HepG2 (cell line): ENCODE measurements at regions not wholly inside any gene's neighbourhood (a gene's known extent, or its start where the extent isn't known, plus 50 kb on each side); places are given as distances from the start of the nearest gene placed in this dataset.

ENCODE experiments used
- CBX5 ChIP-seq: sonication (generic); formaldehyde crosslinking; IDR thresholded peaks from 2 replicates; pipeline ENCODE4 v1.4.0; 2020; ENCODE audit warnings: missing genetic modification reagents, borderline replicate concordance
- CTCF ChIP-seq: sonication (generic); formaldehyde crosslinking; IDR thresholded peaks from 2 replicates; pipeline ENCODE4 v1.5.0; 2020; ENCODE audit warnings: mild to moderate bottlenecking, missing genetic modification reagents, moderate library complexity
- FOXA1 ChIP-seq, 2 experiments: fragments of 450-650 bp in 1 of 2; sonication (generic) in 1 of 2; formaldehyde crosslinking in 1 of 2; IDR thresholded peaks; 2 replicates each; pipeline versions ENCODE4 v1.4.0 to v1.6.1; 2016 to 2020; ENCODE audit warnings: missing genetic modification reagents in 1 of 2
- FOXM1 ChIP-seq: sonication (generic); formaldehyde crosslinking; IDR thresholded peaks from 2 replicates; pipeline ENCODE4 v1.5.0; 2020; ENCODE audit warnings: missing genetic modification reagents
- GATAD2A ChIP-seq: IDR thresholded peaks from 2 replicates; pipeline ENCODE4 v1.6.1; 2016
- NBN ChIP-seq: fragments of 450-650 bp; conservative IDR thresholded peaks from 2 replicates; pipeline ENCODE4 v1.6.1; 2017
- POLR2A ChIP-seq, 2 experiments: IDR thresholded peaks; 2 replicates each; pipeline ENCODE4 v1.6.1; 2011; ENCODE audit warnings: low read depth in 2 of 2, low read length in 2 of 2, mild to moderate bottlenecking in 1 of 2, moderate library complexity in 1 of 2; ENCODE audit not compliant: insufficient read depth in 1 of 2
- TFAP4 ChIP-seq: sonication (generic); IDR thresholded peaks from 2 replicates; pipeline ENCODE4 v1.6.1; 2016; ENCODE audit warnings: low read depth, borderline replicate concordance
- XRCC5 ChIP-seq: fragments of 200-400 bp; formaldehyde crosslinking; optimal IDR thresholded peaks from 2 replicates; pipeline ENCODE3; 2017; ENCODE audit warnings: mild to moderate bottlenecking, low read length

- no peak for TF ChIP-seq GATAD2A (CRISPR knock-in tag)
- TF ChIP-seq POLR2A (IDR thresholded peaks at IDR 0.05; ENCODE audit: insufficient read depth in 1 of 2, low read depth in 2 of 2, low read length in 2 of 2) = no peak
- no peak for TF ChIP-seq CTCF (CRISPR knock-in tag)
- TF ChIP-seq TFAP4 = no peak
- no peak for TF ChIP-seq FOXA1 (IDR thresholded peaks at IDR 0.05)
- TF ChIP-seq FOXA1 (CRISPR knock-in tag; IDR thresholded peaks at IDR 0.05) = no peak
- TF ChIP-seq FOXM1 (CRISPR knock-in tag) = no peak
- no peak for TF ChIP-seq NBN
- TF ChIP-seq XRCC5 = no peak
- no peak for TF ChIP-seq CBX5 (CRISPR knock-in tag)
These were observed 390.7 kb downstream of the DLEU7 start for GRCh38 chr13:50452756-50453155.
